OCI-LY7 (cell line): ENCODE measurements at regions not wholly inside any gene's neighbourhood (a gene's known extent, or its start where the extent isn't known, plus 50 kb on each side); places are given as distances from the start of the nearest gene placed in this dataset.

ENCODE experiments used
- BruUV-seq: library from RNA; stranded (reverse); fragments of 400-500 nt; replicated peaks from 2 replicates; lab custom pipeline; 2021; lab: Mats Ljungman, UMichigan
- CTCF ChIA-PET: fragments of 300-600 bp; sonication (Branson Sonifier 250); formaldehyde crosslinking; loops from one replicate; lab custom pipeline; 2022; ENCODE audit warnings: antibody characterized with exemption; ENCODE audit not compliant: unreplicated experiment; lab: Charles Lee
- POLR2A ChIA-PET: fragments of 300-600 bp; sonication (Branson Sonifier 250); formaldehyde crosslinking; loops from one replicate; lab custom pipeline; 2022; ENCODE audit warnings: antibody characterized with exemption; lab: Charles Lee
- DNase-seq: peaks from one replicate; pipeline ENCODE4 v3.0.0-alpha.2; 2015; ENCODE audit warnings: low spot score
- H2AFZ ChIP-seq: fragments of 200-600 bp; sonication (generic), shearing (Covaris generic); 2 replicates; pipeline ENCODE4 v1.6.1; 2014; ENCODE audit warnings: mild to moderate bottlenecking, antibody characterized with exemption, low read length, moderate library complexity
- H3K27ac ChIP-seq: fragments of 200-600 bp; sonication (generic); 2 replicates; pipeline ENCODE4 v1.5.1; 2014; ENCODE audit warnings: mixed run types, low read depth, mild to moderate bottlenecking, moderate library complexity, low read length, inconsistent platforms; ENCODE audit not compliant: poor library complexity, severe bottlenecking
- H3K36me3 ChIP-seq: fragments of 200-600 bp; sonication (generic); 2 replicates; pipeline ENCODE4 v1.6.1; 2014; ENCODE audit warnings: mild to moderate bottlenecking, antibody characterized with exemption, low read length, moderate library complexity, mixed read lengths; ENCODE audit not compliant: insufficient read depth
- H3K4me1 ChIP-seq: fragments of 200-600 bp; sonication (generic); 2 replicates; pipeline ENCODE4 v1.5.1; 2014; ENCODE audit warnings: mild to moderate bottlenecking, low read length; ENCODE audit not compliant: insufficient read depth, poor library complexity, severe bottlenecking
- H3K4me2 ChIP-seq: fragments of 200-600 bp; sonication (generic); 2 replicates; pipeline ENCODE4 v1.6.1; 2014; ENCODE audit warnings: mild to moderate bottlenecking, low read length
- H3K4me3 ChIP-seq: fragments of 200-600 bp; sonication (generic); 2 replicates; pipeline ENCODE4 v1.5.1; 2014; ENCODE audit warnings: mild to moderate bottlenecking, low read depth, low read length; ENCODE audit not compliant: poor library complexity, severe bottlenecking
- H3K79me2 ChIP-seq: fragments of 200-600 bp; sonication (generic); 2 replicates; pipeline ENCODE4 v1.6.1; 2016; ENCODE audit warnings: low read depth, mild to moderate bottlenecking, low read length, moderate library complexity, mixed read lengths; ENCODE audit not compliant: insufficient read depth
- H3K9me2 ChIP-seq: fragments of 200-600 bp; sonication (generic); 2 replicates; pipeline ENCODE4 v1.6.1; 2016; ENCODE audit warnings: mild to moderate bottlenecking, low read length, mixed read lengths; ENCODE audit not compliant: insufficient read depth
- H3K9me3 ChIP-seq: fragments of 200-600 bp; sonication (generic); 2 replicates; pipeline ENCODE4 v1.6.1; 2014; ENCODE audit warnings: mild to moderate bottlenecking, mixed run types, low read length, mixed read lengths
- H4K20me1 ChIP-seq: fragments of 200-600 bp; sonication (generic); 2 replicates; pipeline ENCODE4 v1.6.1; 2014; ENCODE audit warnings: mild to moderate bottlenecking, antibody characterized with exemption, low read length, moderate library complexity, mixed read lengths; ENCODE audit not compliant: insufficient read depth
- EZH2phosphoT487 ChIP-seq: fragments of 200-600 bp; sonication (generic); IDR thresholded peaks from 2 replicates; pipeline ENCODE4 v1.6.1; 2018; ENCODE audit warnings: low read depth, borderline replicate concordance, mild to moderate bottlenecking, mixed run types, antibody characterized with exemption, low read length, moderate library complexity, mixed read lengths
- intact Hi-C: fragments of 100-400 bp; cut with micrococcal nuclease; formaldehyde crosslinking; loops from one replicate; pipeline ENCODE4 v1.10.0; 2022; ENCODE audit not compliant: unreplicated experiment
- TF ChIP-seq, protein P1 (sequence below): fragments of 200-600 bp; sonication (generic); conservative IDR thresholded peaks from 2 replicates; pipeline ENCODE4 v1.5.1; 2014; ENCODE audit warnings: mild to moderate bottlenecking, antibody characterized with exemption, low read length, moderate library complexity, mixed read lengths

DNA sequence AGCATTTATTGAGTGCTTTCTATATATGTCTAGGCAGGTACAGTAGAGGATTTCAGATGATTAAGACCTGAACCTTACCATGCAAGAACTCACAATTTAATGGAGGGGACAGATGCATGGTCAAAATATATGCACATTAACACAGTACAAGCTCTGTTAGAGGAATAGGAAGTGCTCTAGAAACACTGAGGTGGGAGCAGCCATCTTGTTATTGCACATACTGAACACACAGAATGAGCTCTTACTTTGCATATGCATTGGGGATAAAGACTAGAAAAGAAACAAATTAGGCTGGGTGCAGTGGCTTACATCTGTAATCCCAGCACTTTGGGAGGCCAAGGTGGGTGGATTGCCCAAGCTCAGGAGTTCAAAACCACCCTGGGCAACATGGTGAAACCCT lies 438.3 kb downstream of the UTRN start:
- CTCF ChIA-PET: no interaction called here
- intact Hi-C loops: no loop called here
- no TSS peak for BruUV-seq
- Histone ChIP-seq H2AFZ (no peak overlapping the region), H3K9me2 (no peaks in the 10 kb centered on the region), H3K27ac (no peak overlapping the region), H3K4me2 (no peak overlapping the region), H3K4me3 (no peak overlapping the region), H3K36me3 (no peaks in the 10 kb centered on the region), H3K79me2 (no peaks in the 10 kb centered on the region), H4K20me1 (no peaks in the 10 kb centered on the region), H3K9me3 (no peaks in the 10 kb centered on the region), H3K4me1 (no peaks in the 10 kb centered on the region)
- POLR2A ChIA-PET: interaction anchor here (1.1 kb wide), 1 partner anchor 8 kb away, joined by 3 read pairs; no protein-coding TSS in a partner anchor
- TF ChIP-seq, protein P1, sequence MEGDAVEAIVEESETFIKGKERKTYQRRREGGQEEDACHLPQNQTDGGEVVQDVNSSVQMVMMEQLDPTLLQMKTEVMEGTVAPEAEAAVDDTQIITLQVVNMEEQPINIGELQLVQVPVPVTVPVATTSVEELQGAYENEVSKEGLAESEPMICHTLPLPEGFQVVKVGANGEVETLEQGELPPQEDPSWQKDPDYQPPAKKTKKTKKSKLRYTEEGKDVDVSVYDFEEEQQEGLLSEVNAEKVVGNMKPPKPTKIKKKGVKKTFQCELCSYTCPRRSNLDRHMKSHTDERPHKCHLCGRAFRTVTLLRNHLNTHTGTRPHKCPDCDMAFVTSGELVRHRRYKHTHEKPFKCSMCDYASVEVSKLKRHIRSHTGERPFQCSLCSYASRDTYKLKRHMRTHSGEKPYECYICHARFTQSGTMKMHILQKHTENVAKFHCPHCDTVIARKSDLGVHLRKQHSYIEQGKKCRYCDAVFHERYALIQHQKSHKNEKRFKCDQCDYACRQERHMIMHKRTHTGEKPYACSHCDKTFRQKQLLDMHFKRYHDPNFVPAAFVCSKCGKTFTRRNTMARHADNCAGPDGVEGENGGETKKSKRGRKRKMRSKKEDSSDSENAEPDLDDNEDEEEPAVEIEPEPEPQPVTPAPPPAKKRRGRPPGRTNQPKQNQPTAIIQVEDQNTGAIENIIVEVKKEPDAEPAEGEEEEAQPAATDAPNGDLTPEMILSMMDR: no peak
- no peak for TF ChIP-seq EZH2phosphoT487
- DNase-seq: no peak

DNA sequence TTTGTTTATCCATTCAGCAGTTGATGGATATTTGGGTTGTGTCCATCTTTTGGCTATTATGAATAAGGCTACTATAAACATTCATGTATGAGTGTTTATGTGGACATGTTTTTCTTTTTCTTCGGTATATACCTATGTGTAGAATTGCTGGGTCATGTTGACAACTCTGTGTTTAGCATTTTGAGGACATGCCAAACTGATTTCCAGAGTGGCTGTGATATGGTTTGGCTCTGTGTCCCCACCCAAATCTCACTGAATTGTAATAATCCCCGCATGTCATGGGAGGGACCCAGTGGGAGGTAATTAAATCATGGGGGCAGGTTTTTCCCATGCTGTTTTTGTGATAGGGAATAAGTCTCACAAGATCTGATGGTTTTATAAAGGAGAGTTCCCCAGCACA lies 439.7 kb downstream of the UTRN start:
- ChIA-PET CTCF (no interaction called here), POLR2A (no interaction called here)
- H3K36me3 ChIP-seq: no peaks in the 10 kb centered on the region
- H3K4me1 ChIP-seq: no peaks in the 10 kb centered on the region
- H3K9me3 ChIP-seq: no peaks in the 10 kb centered on the region
- H4K20me1 ChIP-seq: no peaks in the 10 kb centered on the region
- TF ChIP-seq, protein P1: no peak
- TF ChIP-seq EZH2phosphoT487: no peak
- H3K4me2 ChIP-seq: no peak overlapping the region
- intact Hi-C loops: no loop called here
- no peak overlapping the region for H2AFZ ChIP-seq
- H3K27ac ChIP-seq: no peak overlapping the region
- no TSS peak for BruUV-seq
- no peak for DNase-seq
- H3K9me2 ChIP-seq: no peaks in the 10 kb centered on the region
- H3K79me2 ChIP-seq: no peaks in the 10 kb centered on the region
- no peak overlapping the region for H3K4me3 ChIP-seq

DNA sequence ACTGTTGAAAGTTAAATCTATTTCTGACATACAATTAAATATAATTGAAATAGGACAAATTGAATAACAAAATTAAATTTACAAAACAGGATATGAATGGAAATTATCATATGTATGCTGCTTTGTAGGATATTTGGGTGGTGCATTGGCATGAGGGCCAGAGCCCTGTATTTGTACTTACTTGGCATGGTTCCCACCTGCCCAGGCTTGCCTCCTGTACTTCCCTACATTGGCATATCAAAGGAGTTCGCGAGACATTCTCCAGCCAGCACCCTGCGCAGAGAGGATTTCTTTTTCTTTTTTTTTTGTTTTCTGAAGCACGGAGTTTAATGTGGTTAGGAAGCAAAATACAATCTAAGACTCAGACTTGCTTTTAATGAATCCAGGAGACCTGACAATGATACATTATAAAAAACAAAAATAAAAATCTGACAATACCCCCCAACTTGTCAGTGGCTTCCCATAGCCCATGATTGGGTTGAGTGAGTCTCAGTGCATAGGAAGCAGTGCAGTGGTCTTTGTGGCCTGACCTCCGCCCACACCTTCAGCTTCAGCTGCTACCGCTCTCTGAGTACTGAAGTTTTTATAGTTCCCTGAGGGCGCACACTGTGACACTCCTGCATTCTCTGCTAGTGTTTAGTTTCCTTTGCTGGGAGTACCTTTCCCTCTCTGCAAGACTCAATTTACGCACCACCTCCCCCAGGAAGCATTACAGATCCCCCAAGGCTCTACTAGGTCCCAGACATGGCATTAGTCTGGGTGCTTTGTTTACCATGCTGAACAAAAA lies 440.8 kb downstream of the UTRN start:
- H3K9me3 ChIP-seq: no peaks in the 10 kb centered on the region
- no peaks in the 10 kb centered on the region for H4K20me1 ChIP-seq
- POLR2A ChIA-PET: interaction anchor here (1.1 kb wide), 1 partner anchor 14 kb away, joined by 3 read pairs; no protein-coding TSS in a partner anchor
- CTCF ChIA-PET: no interaction called here
- intact Hi-C loops: no loop called here
- no peaks in the 10 kb centered on the region for H3K9me2 ChIP-seq
- no peak for TF ChIP-seq EZH2phosphoT487
- TF ChIP-seq, protein P1: no peak
- no peaks in the 10 kb centered on the region for H3K36me3 ChIP-seq
- no peak for DNase-seq
- H3K79me2 ChIP-seq: no peaks in the 10 kb centered on the region
- H3K4me1 ChIP-seq: no peaks in the 10 kb centered on the region
- no peak overlapping the region for H3K27ac ChIP-seq
- H2AFZ ChIP-seq: no peak overlapping the region
- BruUV-seq: no TSS peak
- H3K4me2 ChIP-seq: no peak overlapping the region
- H3K4me3 ChIP-seq: no peak overlapping the region
